HG03378 (cell line): ENCODE measurements at regions not wholly inside any gene's neighbourhood (a gene's known extent, or its start where the extent isn't known, plus 50 kb on each side); places are given as distances from the start of the nearest gene placed in this dataset.
"Not testable (repeated sequence)": the region's sequence is repeated elsewhere in the genome, so short reads cannot be mapped to it uniquely, and the experiment has no call there.

Source experiments
- ATAC-seq: cut with Tn5 transposase; IDR thresholded peaks from one replicate; pipeline ENCODE4 v1.9.1; 2021; ENCODE audit warnings: mild to moderate bottlenecking, moderate library complexity; ENCODE audit not compliant: unreplicated experiment

GRCh38 chr12:4193821-4194220 lies 79.7 kb upstream of the CCND2 start:
- no peak for ATAC-seq

- no peak for ATAC-seq
Measured at GRCh38 chr12:4191642-4192041, 81.9 kb upstream of the CCND2 start.

GRCh38 chr12:4191149-4191548 lies 82.4 kb upstream of the CCND2 start:
- ATAC-seq: no peak

- ATAC-seq: no peak
Measured at GRCh38 chr12:4190366-4191063, 83.0 kb upstream of the CCND2 start.

- ATAC-seq: no peak
Measured at GRCh38 chr12:4189721-4190120, 83.8 kb upstream of the CCND2 start.

- no peak for ATAC-seq
Measured at GRCh38 chr12:4187916-4188315, 85.6 kb upstream of the CCND2 start.

- ATAC-seq: not testable (repeated sequence)
Measured at GRCh38 chr12:4187315-4187714, 86.2 kb upstream of the CCND2 start.

- no peak for ATAC-seq
Measured at GRCh38 chr12:4178424-4179170, 95.0 kb upstream of the CCND2 start.

- ATAC-seq: no peak
Measured at GRCh38 chr12:4177262-4177661, 96.3 kb upstream of the CCND2 start.

- ATAC-seq: no peak
Measured at GRCh38 chr12:4176168-4176567, 97.4 kb upstream of the CCND2 start.

- no peak for ATAC-seq
Measured at GRCh38 chr12:4174417-4174816, 99.1 kb upstream of the CCND2 start.

- ATAC-seq: no peak
Measured at GRCh38 chr12:4172999-4173398, 100.6 kb upstream of the CCND2 start.

GRCh38 chr12:4171742-4172141 lies 101.8 kb upstream of the CCND2 start:
- ATAC-seq: no peak

- ATAC-seq: no peak
Measured at GRCh38 chr12:4169959-4170358, 103.6 kb upstream of the CCND2 start.

- no peak for ATAC-seq
Measured at GRCh38 chr12:4169531-4169930, 104.0 kb upstream of the CCND2 start.

- no peak for ATAC-seq
Measured at GRCh38 chr12:4168036-4168435, 105.5 kb upstream of the CCND2 start.

- no peak for ATAC-seq
Measured at GRCh38 chr12:4164559-4165558, 108.7 kb upstream of the CCND2 start.

GRCh38 chr12:4164188-4164558 lies 109.4 kb upstream of the CCND2 start:
- ATAC-seq: no peak

GRCh38 chr12:4161718-4162117 lies 111.8 kb upstream of the CCND2 start:
- ATAC-seq: no peak

- no peak for ATAC-seq
Measured at GRCh38 chr12:4160314-4161040, 113.1 kb upstream of the CCND2 start.

- ATAC-seq: no peak
Measured at GRCh38 chr12:4159851-4160250, 113.7 kb upstream of the CCND2 start.
